Lung (tissue), 11 donors: ENCODE measurements at regions not wholly inside any gene's neighbourhood (a gene's known extent, or its start where the extent isn't known, plus 50 kb on each side); places are given as distances from the start of the nearest gene placed in this dataset.

Source experiments
- ATAC-seq: fragments of 200-7000 bp; cut with Tn5 transposase; one replicate; pipeline ENCODE4 v1.9.1; 2020; ENCODE audit warnings: moderate number of reproducible peaks; ENCODE audit not compliant: insufficient read depth, low FRiP score
- DNase-seq, 3 donors: peaks; one replicate each; pipeline ENCODE4 v3.0.0-alpha.2; 2013 to 2017
- H3K27ac ChIP-seq, 2 donors: one replicate each; pipeline ENCODE4 v1.5.1; 2013; ENCODE audit warnings: mild to moderate bottlenecking in 2 of 2, moderate library complexity in 2 of 2, control low read depth in 1 of 2, inconsistent platforms in 1 of 2, low read depth in 1 of 2, low read length in 1 of 2
- H3K27me3 ChIP-seq, 3 donors: one replicate each; pipeline ENCODE4 v1.5.1; 2013; ENCODE audit warnings: low read length in 2 of 3; ENCODE audit not compliant: control insufficient read depth in 3 of 3, insufficient read depth in 3 of 3
- H3K36me3 ChIP-seq, 4 donors: one replicate each; pipeline ENCODE4 v1.5.1; 2013; ENCODE audit warnings: low read length in 4 of 4, mild to moderate bottlenecking in 1 of 4, moderate library complexity in 1 of 4; ENCODE audit not compliant: control insufficient read depth in 4 of 4, insufficient read depth in 4 of 4
- H3K4me1 ChIP-seq, 5 donors: one replicate each; pipeline ENCODE4 v1.5.1; 2013; ENCODE audit warnings: low read length in 5 of 5, mild to moderate bottlenecking in 2 of 5, moderate library complexity in 1 of 5; ENCODE audit not compliant: control insufficient read depth in 5 of 5, insufficient read depth in 5 of 5
- H3K4me3 ChIP-seq: one replicate; pipeline ENCODE4 v1.5.1; 2013; ENCODE audit warnings: mild to moderate bottlenecking, control low read depth, moderate library complexity
- H3K9ac ChIP-seq, 2 donors: one replicate each; pipeline ENCODE4 v1.5.1; 2013; ENCODE audit warnings: low read length in 2 of 2, control low read depth in 1 of 2; ENCODE audit not compliant: insufficient read depth in 1 of 2
- H3K9me3 ChIP-seq, 4 donors: one replicate each; pipeline ENCODE4 v1.5.1; 2013; ENCODE audit warnings: low read length in 3 of 4, mild to moderate bottlenecking in 1 of 4, moderate library complexity in 1 of 4; ENCODE audit not compliant: control insufficient read depth in 4 of 4, insufficient read depth in 3 of 4
- WGBS, 2 donors: extraction: QIAGEN DNeasy Blood & Tissue Kit; methylation state at CpG; one replicate each; pipeline ENCODE4 v1.1.7; 2013; 5-methylcytosine and 5-hydroxymethylcytosine counted together
- TF ChIP-seq, protein P1 (sequence below): IDR thresholded peaks from 2 replicates; pipeline ENCODE4 v1.5.1; 2012; ENCODE audit warnings: mild to moderate bottlenecking; ENCODE audit errors: control extremely low read depth, extremely low read depth
- donor health status: control.
- donor health status: control.
- donor health status: Bipolar disorder and iron deficiency.
- donor health status: healthy.
- donor health status: DM: yes; HTN: yes; CAD: no.

- no peak overlapping the region for H3K4me3 ChIP-seq
- no peaks in the 10 kb centered on the region for H3K9me3 ChIP-seq
- H3K27ac ChIP-seq: no peak overlapping the region
- DNase-seq: no peak
- no peak for ATAC-seq
- H3K36me3 ChIP-seq: no peaks in the 10 kb centered on the region
- H3K9ac ChIP-seq: no peak overlapping the region
- H3K27me3 ChIP-seq: no peaks in the 10 kb centered on the region
- WGBS, 2 donors: 89% methylated on average over 1 of the region's 1 CpG
- no peaks in the 10 kb centered on the region for H3K4me1 ChIP-seq
- TF ChIP-seq, protein P1, sequence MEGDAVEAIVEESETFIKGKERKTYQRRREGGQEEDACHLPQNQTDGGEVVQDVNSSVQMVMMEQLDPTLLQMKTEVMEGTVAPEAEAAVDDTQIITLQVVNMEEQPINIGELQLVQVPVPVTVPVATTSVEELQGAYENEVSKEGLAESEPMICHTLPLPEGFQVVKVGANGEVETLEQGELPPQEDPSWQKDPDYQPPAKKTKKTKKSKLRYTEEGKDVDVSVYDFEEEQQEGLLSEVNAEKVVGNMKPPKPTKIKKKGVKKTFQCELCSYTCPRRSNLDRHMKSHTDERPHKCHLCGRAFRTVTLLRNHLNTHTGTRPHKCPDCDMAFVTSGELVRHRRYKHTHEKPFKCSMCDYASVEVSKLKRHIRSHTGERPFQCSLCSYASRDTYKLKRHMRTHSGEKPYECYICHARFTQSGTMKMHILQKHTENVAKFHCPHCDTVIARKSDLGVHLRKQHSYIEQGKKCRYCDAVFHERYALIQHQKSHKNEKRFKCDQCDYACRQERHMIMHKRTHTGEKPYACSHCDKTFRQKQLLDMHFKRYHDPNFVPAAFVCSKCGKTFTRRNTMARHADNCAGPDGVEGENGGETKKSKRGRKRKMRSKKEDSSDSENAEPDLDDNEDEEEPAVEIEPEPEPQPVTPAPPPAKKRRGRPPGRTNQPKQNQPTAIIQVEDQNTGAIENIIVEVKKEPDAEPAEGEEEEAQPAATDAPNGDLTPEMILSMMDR: no peak
Observed at GRCh38 chr1:58011978-58012377, 534.5 kb downstream of the OMA1 start.

GRCh38 chr1:58006421-58007046 lies 540.0 kb downstream of the OMA1 start:
- DNase-seq (no peak), ATAC-seq (no peak)
- no peak overlapping the region for H3K4me3 ChIP-seq
- H3K27me3 ChIP-seq: no peaks in the 10 kb centered on the region
- no peaks in the 10 kb centered on the region for H3K4me1 ChIP-seq
- TF ChIP-seq, protein P1: no peak
- H3K27ac ChIP-seq: no peak overlapping the region
- no peak overlapping the region for H3K9ac ChIP-seq
- no peaks in the 10 kb centered on the region for H3K36me3 ChIP-seq
- no peaks in the 10 kb centered on the region for H3K9me3 ChIP-seq
- 63 to 72% methylated on average over 4 of the region's 4 CpGs for WGBS, 2 donors

DNA sequence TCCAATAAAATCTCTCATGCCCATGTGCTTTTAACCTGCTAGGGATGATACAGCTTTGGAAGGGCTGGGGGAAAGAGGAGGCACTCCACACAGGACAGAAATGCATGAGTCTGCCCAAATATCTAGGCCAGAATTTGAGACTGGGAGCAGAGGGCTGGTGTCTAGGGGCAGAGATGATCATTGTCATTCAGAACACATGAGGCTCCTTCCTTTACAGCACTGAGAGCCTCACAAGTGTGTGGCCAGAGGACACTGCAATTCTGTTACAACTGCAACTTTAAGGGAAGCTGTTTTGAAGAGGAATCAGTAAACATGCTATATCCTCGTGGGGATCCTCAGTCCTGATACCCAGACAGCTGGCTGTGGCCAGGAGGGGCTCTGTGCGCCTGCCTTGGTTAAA lies 541.3 kb downstream of the OMA1 start:
- no peak for ATAC-seq

More for the DNA sequence above, 541.3 kb downstream of the OMA1 start:
- TF ChIP-seq, protein P1: no peak
- peaks cover 0 to 5% (median 0%) of the 10 kb centered on the region in 5 donors for H3K4me1 ChIP-seq
- no peak overlapping the region for H3K4me3 ChIP-seq
- H3K9me3 ChIP-seq: no peaks in the 10 kb centered on the region
- no peaks in the 10 kb centered on the region for H3K36me3 ChIP-seq
- no peak for DNase-seq
- H3K27me3 ChIP-seq: no peaks in the 10 kb centered on the region
- no peak overlapping the region for H3K27ac ChIP-seq
- no peak overlapping the region for H3K9ac ChIP-seq
- WGBS, 2 donors: 17 to 34% methylated on average over 2 of the region's 2 CpGs
